Duodenal mucosa (tissue), 2 donors: ENCODE measurements at regions not wholly inside any gene's neighbourhood (a gene's known extent, or its start where the extent isn't known, plus 50 kb on each side); places are given as distances from the start of the nearest gene placed in this dataset.

ENCODE experiments used
- H3K27ac ChIP-seq: one replicate; pipeline ENCODE4 v1.7.0; 2013; ENCODE audit warnings: low read depth, low read length
- H3K27me3 ChIP-seq, 2 donors: one replicate each; pipeline ENCODE4 v1.7.0; 2013; ENCODE audit warnings: low read length in 2 of 2, control low read depth in 1 of 2; ENCODE audit not compliant: insufficient read depth in 2 of 2, control insufficient read depth in 1 of 2
- H3K36me3 ChIP-seq, 2 donors: one replicate each; pipeline ENCODE4 v1.7.0; 2013; ENCODE audit warnings: low read length in 2 of 2, control low read depth in 1 of 2; ENCODE audit not compliant: insufficient read depth in 2 of 2, control insufficient read depth in 1 of 2
- H3K4me1 ChIP-seq, 2 donors: one replicate each; pipeline ENCODE4 v1.7.0; 2013; ENCODE audit warnings: low read length in 2 of 2, control low read depth in 1 of 2; ENCODE audit not compliant: insufficient read depth in 2 of 2, control insufficient read depth in 1 of 2
- H3K4me3 ChIP-seq, 2 donors: one replicate each; pipeline ENCODE4 v1.7.0; 2013; ENCODE audit warnings: low read length in 2 of 2, low read depth in 1 of 2
- H3K9ac ChIP-seq, 2 donors: one replicate each; pipeline ENCODE4 v1.7.0; 2013; ENCODE audit warnings: low read length in 2 of 2, low read depth in 1 of 2
- H3K9me3 ChIP-seq, 2 donors: one replicate each; pipeline ENCODE4 v1.7.0; 2013; ENCODE audit warnings: low read length in 2 of 2, control low read depth in 1 of 2; ENCODE audit not compliant: control insufficient read depth in 1 of 2

DNA sequence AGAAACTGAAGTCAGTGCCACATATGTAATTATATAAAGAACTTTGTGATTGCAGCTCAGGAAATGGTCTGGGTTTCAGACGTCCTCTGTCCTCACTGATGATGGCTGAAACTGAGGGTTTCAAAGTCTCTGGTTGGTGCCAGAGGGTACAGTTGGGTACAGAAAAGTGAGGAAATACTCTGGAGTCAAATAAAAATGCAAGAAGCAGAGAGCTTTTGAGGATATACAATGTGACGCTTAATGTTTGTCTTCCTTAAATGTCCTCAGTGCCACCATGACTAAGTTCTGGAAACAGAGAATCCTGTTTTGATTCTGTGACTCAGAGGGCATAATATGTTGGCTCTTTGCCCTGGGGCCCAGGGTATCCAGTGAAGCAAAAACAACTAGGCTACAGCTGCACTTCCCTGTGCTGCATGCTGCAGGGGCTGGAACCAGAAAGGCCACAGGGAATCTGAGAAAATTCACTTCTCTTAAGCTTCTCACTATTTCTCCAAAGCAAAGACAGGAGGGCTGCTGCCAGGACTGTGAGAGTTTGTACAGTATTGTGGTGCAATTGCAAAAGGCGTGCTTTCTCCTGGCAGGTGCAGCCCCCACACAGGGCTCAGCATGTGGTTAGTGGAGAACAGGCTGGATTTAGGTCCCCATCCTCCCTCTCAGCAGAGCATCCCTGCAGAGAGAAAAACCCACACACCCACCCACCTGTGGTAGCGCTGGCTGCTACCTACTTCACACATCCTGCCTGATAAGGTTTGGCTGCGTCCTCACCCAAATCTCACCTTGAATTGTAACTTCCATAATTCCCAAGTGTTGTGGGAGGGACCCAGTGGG is 169.5 kb upstream of the SVIL start:
- H3K27ac ChIP-seq: no peak overlapping the region
- H3K36me3 ChIP-seq: no peaks in the 10 kb centered on the region

GRCh38 chr10:29802171-29802570 is 167.4 kb upstream of the SVIL start:
- peaks cover 0 to 12% of the 10 kb centered on the region in 2 donors for H3K4me1 ChIP-seq

More for the DNA sequence above, 169.5 kb upstream of the SVIL start:
- H3K9me3 ChIP-seq: no peaks in the 10 kb centered on the region
- H3K4me1 ChIP-seq: peaks cover 0 to 12% of the 10 kb centered on the region in 2 donors
- no peak overlapping the region for H3K9ac ChIP-seq
- no peak overlapping the region for H3K4me3 ChIP-seq
- no peaks in the 10 kb centered on the region for H3K27me3 ChIP-seq

GRCh38 chr10:29798921-29799690 is 164.3 kb upstream of the SVIL start:
- no peak overlapping the region for H3K27ac ChIP-seq
- H3K36me3 ChIP-seq: no peaks in the 10 kb centered on the region
- peaks cover 0 to 10% of the 10 kb centered on the region in 2 donors for H3K4me1 ChIP-seq
- H3K9me3 ChIP-seq: no peaks in the 10 kb centered on the region
- no peak overlapping the region for H3K4me3 ChIP-seq
- H3K9ac ChIP-seq: no peak overlapping the region
- no peaks in the 10 kb centered on the region for H3K27me3 ChIP-seq

More at GRCh38 chr10:29802171-29802570, 167.4 kb upstream of the SVIL start:
- no peaks in the 10 kb centered on the region for H3K36me3 ChIP-seq
- no peaks in the 10 kb centered on the region for H3K9me3 ChIP-seq
- no peaks in the 10 kb centered on the region for H3K27me3 ChIP-seq
- H3K9ac ChIP-seq: no peak overlapping the region
- H3K27ac ChIP-seq: no peak overlapping the region
- no peak overlapping the region for H3K4me3 ChIP-seq

- H3K4me1 ChIP-seq: peaks cover 0 to 3% of the 10 kb centered on the region in 2 donors
These were observed 162.8 kb upstream of the SVIL start for GRCh38 chr10:29797616-29798015.

DNA sequence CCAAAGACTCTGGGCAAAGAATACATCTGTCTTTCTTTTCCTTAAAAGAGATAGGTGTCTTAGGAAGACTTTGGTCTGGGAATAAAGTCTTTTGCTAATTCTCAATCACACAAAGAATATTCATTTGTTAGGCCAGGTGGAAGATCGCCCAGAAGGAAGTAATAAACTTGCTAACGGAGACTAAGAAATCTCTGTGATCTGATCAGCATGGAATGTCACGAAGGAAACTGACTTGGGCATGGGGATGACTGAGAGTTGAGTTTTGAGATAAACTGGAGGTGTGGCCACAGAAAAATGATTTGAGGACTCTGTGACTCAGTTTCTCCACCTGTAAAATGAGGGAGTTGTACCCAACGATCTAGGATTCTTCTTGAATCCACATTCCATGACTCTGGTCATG is 161.1 kb upstream of the SVIL start:
- Histone ChIP-seq H3K9ac (no peak overlapping the region), H3K27me3 (no peaks in the 10 kb centered on the region), H3K36me3 (no peaks in the 10 kb centered on the region), H3K4me3 (no peak overlapping the region), H3K27ac (no peak overlapping the region), H3K4me1 (peaks cover 0 to 3% of the 10 kb centered on the region in 2 donors), H3K9me3 (no peaks in the 10 kb centered on the region)

More at GRCh38 chr10:29797616-29798015, 162.8 kb upstream of the SVIL start:
- Histone ChIP-seq H3K9me3 (no peaks in the 10 kb centered on the region), H3K9ac (no peak overlapping the region), H3K27me3 (no peaks in the 10 kb centered on the region), H3K27ac (no peak overlapping the region), H3K36me3 (no peaks in the 10 kb centered on the region), H3K4me3 (no peak overlapping the region)

- Histone ChIP-seq H3K27me3 (no peaks in the 10 kb centered on the region), H3K27ac (no peak overlapping the region), H3K36me3 (no peaks in the 10 kb centered on the region), H3K4me3 (no peak overlapping the region), H3K9me3 (no peaks in the 10 kb centered on the region), H3K4me1 (peaks cover 0 to 3% of the 10 kb centered on the region in 2 donors), H3K9ac (no peak overlapping the region)
These were observed 160.2 kb upstream of the SVIL start for GRCh38 chr10:29794776-29795611.

DNA sequence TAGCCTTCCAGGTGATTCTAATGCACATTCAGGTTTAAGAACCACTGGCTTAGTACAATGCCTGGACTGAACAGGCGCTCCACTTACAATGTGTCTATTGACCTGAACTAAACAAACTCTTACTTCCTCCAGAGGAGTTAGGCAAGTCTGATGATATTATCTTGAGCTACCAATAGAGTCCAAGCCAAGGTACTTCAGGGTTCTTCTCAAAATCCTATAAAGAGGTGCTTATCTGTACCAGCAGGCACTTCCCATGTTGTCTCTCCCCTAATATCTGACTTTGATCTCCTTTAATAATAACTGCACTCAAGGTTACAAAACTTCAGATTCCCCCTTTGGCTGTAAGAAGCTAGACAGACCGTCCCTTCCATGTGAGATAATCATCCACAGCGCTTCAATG is 157.0 kb upstream of the SVIL start:
- H3K4me1 ChIP-seq: peaks cover 0 to 3% of the 10 kb centered on the region in 2 donors
- no peak overlapping the region for H3K27ac ChIP-seq
- H3K36me3 ChIP-seq: no peaks in the 10 kb centered on the region
- H3K4me3 ChIP-seq: no peak overlapping the region
- H3K9ac ChIP-seq: no peak overlapping the region
- no peaks in the 10 kb centered on the region for H3K27me3 ChIP-seq
- H3K9me3 ChIP-seq: peaks cover 0 to 4% of the 10 kb centered on the region in 2 donors

GRCh38 chr10:29790207-29790606 is 155.4 kb upstream of the SVIL start:
- H3K9me3 ChIP-seq: peaks cover 0 to 4% of the 10 kb centered on the region in 2 donors
- H3K4me3 ChIP-seq: no peak overlapping the region
- H3K36me3 ChIP-seq: no peaks in the 10 kb centered on the region
- H3K27me3 ChIP-seq: no peaks in the 10 kb centered on the region
- peaks cover 0 to 2% of the 10 kb centered on the region in 2 donors for H3K4me1 ChIP-seq
- H3K27ac ChIP-seq: no peak overlapping the region
- H3K9ac ChIP-seq: no peak overlapping the region

DNA sequence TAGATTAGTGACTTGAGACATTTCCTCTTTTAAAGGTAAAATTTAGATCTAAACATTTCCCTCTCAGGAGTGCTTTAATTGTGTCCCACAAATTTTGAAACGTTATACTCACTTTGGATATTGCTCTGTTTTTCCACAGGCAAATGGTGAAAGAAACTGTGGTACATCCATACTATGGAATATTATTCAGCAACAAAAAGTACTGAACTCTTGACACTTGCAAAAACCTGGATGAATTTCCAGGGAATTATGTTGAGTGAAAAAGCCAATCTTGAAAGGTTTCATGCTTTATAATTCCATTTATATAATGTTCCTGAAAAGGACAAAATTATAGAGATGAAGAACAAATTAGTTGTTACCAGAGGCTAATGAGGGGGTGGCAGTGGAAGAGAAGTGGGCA is 153.3 kb upstream of the SVIL start:
- Histone ChIP-seq H3K27ac (no peak overlapping the region), H3K9ac (no peak overlapping the region), H3K27me3 (no peaks in the 10 kb centered on the region), H3K9me3 (peaks cover 0 to 4% of the 10 kb centered on the region in 2 donors), H3K4me1 (no peaks in the 10 kb centered on the region), H3K4me3 (no peak overlapping the region), H3K36me3 (no peaks in the 10 kb centered on the region)
